GM12864 (cell line): ENCODE measurements at regions not wholly inside any gene's neighbourhood (a gene's known extent, or its start where the extent isn't known, plus 50 kb on each side); places are given as distances from the start of the nearest gene placed in this dataset.

Source experiments
- DNase-seq: peaks from one replicate; pipeline ENCODE4 v3.0.0-alpha.2; 2011; ENCODE audit warnings: low read depth
- H3K4me3 ChIP-seq: 2 replicates; pipeline ENCODE4 v1.5.1; 2011; ENCODE audit warnings: mild to moderate bottlenecking, low read depth, low read length, control low read depth
- TF ChIP-seq, protein P1 (sequence below): IDR thresholded peaks from 2 replicates; pipeline ENCODE4 v1.5.1; 2011; ENCODE audit warnings: low read depth, mild to moderate bottlenecking, moderate library complexity, low read length, control low read depth, inconsistent platforms; ENCODE audit errors: missing control alignments

DNA sequence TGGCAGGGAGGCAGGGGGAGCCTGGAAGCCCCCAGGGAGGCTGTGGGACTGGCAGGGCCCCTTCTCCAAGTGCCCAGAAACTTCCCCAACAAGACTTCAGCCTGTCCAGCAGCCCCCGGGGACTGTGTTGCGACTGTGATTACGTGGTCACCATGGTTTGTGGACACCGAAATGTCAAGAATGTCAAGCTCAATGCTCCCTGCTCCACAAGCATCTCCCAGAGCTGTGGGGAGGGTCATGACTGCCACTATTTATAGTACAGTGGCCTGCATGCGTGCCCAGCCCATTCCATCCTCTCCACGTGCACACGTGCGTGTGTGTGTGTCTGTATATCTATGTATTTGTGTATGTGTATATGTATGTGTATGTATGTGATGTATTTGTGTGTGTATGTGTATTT, 93.8 kb upstream of the MBOAT2 start:
- H3K4me3 ChIP-seq: no peak overlapping the region
- no peak for DNase-seq
- TF ChIP-seq, protein P1, sequence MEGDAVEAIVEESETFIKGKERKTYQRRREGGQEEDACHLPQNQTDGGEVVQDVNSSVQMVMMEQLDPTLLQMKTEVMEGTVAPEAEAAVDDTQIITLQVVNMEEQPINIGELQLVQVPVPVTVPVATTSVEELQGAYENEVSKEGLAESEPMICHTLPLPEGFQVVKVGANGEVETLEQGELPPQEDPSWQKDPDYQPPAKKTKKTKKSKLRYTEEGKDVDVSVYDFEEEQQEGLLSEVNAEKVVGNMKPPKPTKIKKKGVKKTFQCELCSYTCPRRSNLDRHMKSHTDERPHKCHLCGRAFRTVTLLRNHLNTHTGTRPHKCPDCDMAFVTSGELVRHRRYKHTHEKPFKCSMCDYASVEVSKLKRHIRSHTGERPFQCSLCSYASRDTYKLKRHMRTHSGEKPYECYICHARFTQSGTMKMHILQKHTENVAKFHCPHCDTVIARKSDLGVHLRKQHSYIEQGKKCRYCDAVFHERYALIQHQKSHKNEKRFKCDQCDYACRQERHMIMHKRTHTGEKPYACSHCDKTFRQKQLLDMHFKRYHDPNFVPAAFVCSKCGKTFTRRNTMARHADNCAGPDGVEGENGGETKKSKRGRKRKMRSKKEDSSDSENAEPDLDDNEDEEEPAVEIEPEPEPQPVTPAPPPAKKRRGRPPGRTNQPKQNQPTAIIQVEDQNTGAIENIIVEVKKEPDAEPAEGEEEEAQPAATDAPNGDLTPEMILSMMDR: no peak

- no peak overlapping the region for H3K4me3 ChIP-seq
- no peak for DNase-seq
- TF ChIP-seq, protein P1: no peak
Measured at GRCh38 chr2:9096761-9097160, 93.3 kb upstream of the MBOAT2 start.

- H3K4me3 ChIP-seq: no peak overlapping the region
- TF ChIP-seq, protein P1: no peak
- DNase-seq: no peak
Measured at GRCh38 chr2:9095690-9096089, 92.2 kb upstream of the MBOAT2 start.

GRCh38 chr2:9095226-9095625, 91.7 kb upstream of the MBOAT2 start:
- TF ChIP-seq, protein P1: no peak
- DNase-seq: no peak
- no peak overlapping the region for H3K4me3 ChIP-seq

DNA sequence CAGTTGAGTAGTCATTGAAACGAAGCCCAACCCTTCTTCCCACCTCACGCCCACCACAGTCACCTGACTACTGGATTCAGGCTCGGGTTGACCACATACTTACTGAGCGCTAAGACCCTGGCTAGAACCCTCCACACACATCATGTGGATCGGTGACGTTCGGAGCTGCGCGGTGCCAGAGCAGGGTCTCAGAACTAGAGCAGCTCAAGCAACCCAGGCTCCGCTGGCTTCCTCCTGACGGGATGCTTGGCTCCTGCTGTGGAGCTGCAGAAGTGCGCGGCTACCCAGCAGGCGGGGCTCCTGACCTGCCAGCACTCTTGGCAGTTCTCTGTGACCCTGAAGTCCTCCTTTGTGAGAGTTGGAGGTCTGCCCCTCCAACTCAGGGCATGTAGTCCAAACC, 90.6 kb upstream of the MBOAT2 start:
- H3K4me3 ChIP-seq: no peak overlapping the region
- TF ChIP-seq, protein P1: no peak
- DNase-seq: no peak

- no peak overlapping the region for H3K4me3 ChIP-seq
- no peak for DNase-seq
Measured at GRCh38 chr2:9093324-9093723, 89.8 kb upstream of the MBOAT2 start.

More at GRCh38 chr2:9093324-9093723, 89.8 kb upstream of the MBOAT2 start:
- TF ChIP-seq, protein P1: no peak
